ENCODE measurements at regions not wholly inside any gene's neighbourhood (a gene's known extent, or its start where the extent isn't known, plus 50 kb on each side); places are given as distances from the start of the nearest gene placed in this dataset.

DNA sequence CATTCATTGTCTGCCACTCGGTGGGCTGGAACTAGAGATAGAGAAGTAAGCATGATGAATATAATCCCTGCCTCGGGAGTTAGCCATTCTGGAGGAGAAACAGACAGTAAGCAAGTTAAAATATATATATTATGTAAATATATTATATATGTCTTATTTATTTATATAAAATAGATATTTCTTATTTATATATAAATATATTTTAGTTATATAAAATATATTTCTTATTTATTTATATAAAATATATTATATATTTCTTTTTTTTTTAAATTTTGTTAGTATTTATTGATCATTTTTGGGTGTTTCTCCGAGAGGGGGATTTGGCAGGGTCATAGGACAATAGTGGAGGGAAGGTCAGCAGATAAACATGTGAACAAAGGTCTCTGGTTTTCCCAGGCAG, 78.1 kb upstream of the TBX5 start:
- H3K79me2 ChIP-seq (ENCODE audit: low read length) = no peaks in the 10 kb centered on the region
- ATAC-seq (no peak), DNase-seq (no peak)
- peaks cover 66% of the 10 kb centered on the region for H3K27me3 ChIP-seq (ENCODE audit: low read length)
- no peaks in the 10 kb centered on the region for H3K9me2 ChIP-seq (replicated peaks; ENCODE audit: low read length)
- intact Hi-C loops (cut with micrococcal nuclease) = no loop called here
- no peaks in the 10 kb centered on the region for H4K20me1 ChIP-seq (ENCODE audit: low read length)
- POLR2A ChIA-PET (ENCODE audit: unreplicated experiment) = no interaction called here
- no peak overlapping the region for H2AFZ ChIP-seq (ENCODE audit: low read length)
- H3K4me2 ChIP-seq (ENCODE audit: low read length) = no peak overlapping the region
- BruUV-seq (replicated peaks) = no TSS peak
- TF ChIP-seq EZH2 (IDR thresholded peaks at IDR 0.05; ENCODE audit: low read length, unreplicated experiment) = no peak
- TF ChIP-seq EZH2phosphoT487 (IDR thresholded peaks at IDR 0.05; ENCODE audit: borderline replicate concordance, low read length) = no peak
- TF ChIP-seq, protein P1, sequence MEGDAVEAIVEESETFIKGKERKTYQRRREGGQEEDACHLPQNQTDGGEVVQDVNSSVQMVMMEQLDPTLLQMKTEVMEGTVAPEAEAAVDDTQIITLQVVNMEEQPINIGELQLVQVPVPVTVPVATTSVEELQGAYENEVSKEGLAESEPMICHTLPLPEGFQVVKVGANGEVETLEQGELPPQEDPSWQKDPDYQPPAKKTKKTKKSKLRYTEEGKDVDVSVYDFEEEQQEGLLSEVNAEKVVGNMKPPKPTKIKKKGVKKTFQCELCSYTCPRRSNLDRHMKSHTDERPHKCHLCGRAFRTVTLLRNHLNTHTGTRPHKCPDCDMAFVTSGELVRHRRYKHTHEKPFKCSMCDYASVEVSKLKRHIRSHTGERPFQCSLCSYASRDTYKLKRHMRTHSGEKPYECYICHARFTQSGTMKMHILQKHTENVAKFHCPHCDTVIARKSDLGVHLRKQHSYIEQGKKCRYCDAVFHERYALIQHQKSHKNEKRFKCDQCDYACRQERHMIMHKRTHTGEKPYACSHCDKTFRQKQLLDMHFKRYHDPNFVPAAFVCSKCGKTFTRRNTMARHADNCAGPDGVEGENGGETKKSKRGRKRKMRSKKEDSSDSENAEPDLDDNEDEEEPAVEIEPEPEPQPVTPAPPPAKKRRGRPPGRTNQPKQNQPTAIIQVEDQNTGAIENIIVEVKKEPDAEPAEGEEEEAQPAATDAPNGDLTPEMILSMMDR (conservative IDR thresholded peaks at IDR 0.05; ENCODE audit: low read depth, low read length) = no peak
- H3K36me3 ChIP-seq (ENCODE audit: low read depth, low read length) = no peaks in the 10 kb centered on the region
- CTCF ChIA-PET = no interaction called here
- no peaks in the 10 kb centered on the region for H3F3A ChIP-seq (ENCODE audit: low read length, unreplicated experiment)
- no peak overlapping the region for H3K27ac ChIP-seq (ENCODE audit: low read length)
- 0 out of 2 replicates have a peak, but pooled peaks cover 4% of the 10 kb centered on the region for H3K9me3 ChIP-seq (ENCODE audit: low read length)
- H3K4me1 ChIP-seq (ENCODE audit: insufficient read depth, low read length) = no peaks in the 10 kb centered on the region
- H3K4me3 ChIP-seq (ENCODE audit: low read length) = no peak overlapping the region
- no peak overlapping the region for H3K9ac ChIP-seq (ENCODE audit: low read length)

DNA sequence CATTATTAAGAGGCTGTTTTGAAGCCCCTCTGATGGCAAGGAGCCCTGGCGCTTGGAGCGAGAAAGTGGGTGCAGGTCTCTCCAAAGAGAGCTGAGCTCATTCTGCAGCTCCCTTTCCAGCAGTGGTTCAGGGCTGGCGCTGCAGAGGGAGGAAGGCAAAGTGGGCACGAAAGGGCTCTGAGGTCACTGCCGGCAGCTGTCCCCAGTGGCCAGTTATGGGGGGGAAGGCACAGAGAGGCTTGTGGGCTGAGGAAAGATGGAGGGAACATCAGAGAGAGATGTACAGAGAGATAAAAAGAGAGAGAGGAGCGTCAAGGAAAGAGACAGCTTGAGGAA, 75.2 kb upstream of the TBX5 start:
- Histone ChIP-seq H3K9me2 (replicated peaks; ENCODE audit: low read length) (no peaks in the 10 kb centered on the region), H4K20me1 (ENCODE audit: low read length) (no peaks in the 10 kb centered on the region), H3K27ac (ENCODE audit: low read length) (no peak overlapping the region), H3F3A (ENCODE audit: low read length, unreplicated experiment) (no peaks in the 10 kb centered on the region), H3K9me3 (ENCODE audit: low read length) (0 out of 2 replicates have a peak, but pooled peaks cover 4% of the 10 kb centered on the region), H2AFZ (ENCODE audit: low read length) (no peak overlapping the region), H3K9ac (ENCODE audit: low read length) (no peak overlapping the region), H3K27me3 (ENCODE audit: low read length) (peaks cover 78% of the 10 kb centered on the region), H3K4me1 (ENCODE audit: insufficient read depth, low read length) (no peaks in the 10 kb centered on the region), H3K36me3 (ENCODE audit: low read depth, low read length) (no peaks in the 10 kb centered on the region), H3K4me2 (ENCODE audit: low read length) (no peak overlapping the region), H3K79me2 (ENCODE audit: low read length) (no peaks in the 10 kb centered on the region), H3K4me3 (ENCODE audit: low read length) (no peak overlapping the region)
- no peak for ATAC-seq
- no peak for TF ChIP-seq EZH2 (IDR thresholded peaks at IDR 0.05; ENCODE audit: low read length, unreplicated experiment)
- no peak for TF ChIP-seq EZH2phosphoT487 (IDR thresholded peaks at IDR 0.05; ENCODE audit: borderline replicate concordance, low read length)
- TF ChIP-seq, protein P1 (conservative IDR thresholded peaks at IDR 0.05; ENCODE audit: low read depth, low read length) = no peak
- DNase-seq = no peak
- ChIA-PET POLR2A (ENCODE audit: unreplicated experiment) (no interaction called here), CTCF (no interaction called here)
- intact Hi-C loops (cut with micrococcal nuclease) = no loop called here
- no TSS peak for BruUV-seq (replicated peaks)

DNA sequence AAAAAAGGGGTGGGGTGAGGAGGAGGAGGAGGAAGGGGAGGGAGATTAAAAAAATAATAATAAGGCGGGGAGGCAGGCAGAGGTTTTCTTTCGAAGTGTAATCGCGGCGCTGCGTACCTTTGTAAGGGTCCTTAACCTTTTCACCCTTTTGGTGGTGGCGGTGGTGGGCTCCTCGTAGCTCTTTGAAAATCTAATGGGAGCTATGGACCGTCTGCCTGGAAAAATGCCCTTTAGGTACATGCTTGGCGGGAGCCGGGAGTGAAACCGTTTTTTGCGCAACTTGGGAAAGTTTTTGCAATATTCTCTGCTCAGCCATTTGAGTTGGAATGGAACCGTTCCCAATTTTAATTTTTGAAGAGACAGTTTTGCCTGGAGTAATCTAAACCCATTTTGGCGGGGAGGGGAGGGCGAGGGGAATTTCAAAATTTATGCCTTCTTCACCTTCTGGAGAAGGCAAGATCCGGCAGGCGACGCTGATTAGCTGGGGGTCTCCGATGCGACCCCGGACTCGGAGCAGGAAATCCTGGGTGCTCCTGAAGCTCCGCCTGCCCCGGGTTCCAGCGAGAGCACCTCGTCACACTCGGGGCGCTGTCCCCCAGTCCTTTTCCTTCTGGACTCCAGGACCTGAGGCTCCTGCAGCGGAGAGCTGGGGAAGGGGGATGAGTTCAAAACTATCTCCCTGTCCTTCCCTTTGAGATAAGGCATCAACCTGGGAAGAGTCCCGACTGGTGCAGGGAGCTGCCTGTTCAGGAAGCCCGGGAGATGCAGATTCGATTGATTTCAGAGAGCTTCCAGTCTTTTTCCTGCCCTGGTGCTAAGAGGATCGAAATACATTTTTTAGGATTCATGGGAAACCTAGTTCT, 74.6 kb upstream of the TBX5 start:
- H3K9me3 ChIP-seq (ENCODE audit: low read length) = no peaks in the 10 kb centered on the region
- no peak overlapping the region for H3K4me2 ChIP-seq (ENCODE audit: low read length)
- H3K79me2 ChIP-seq (ENCODE audit: low read length) = no peaks in the 10 kb centered on the region
- H4K20me1 ChIP-seq (ENCODE audit: low read length) = no peaks in the 10 kb centered on the region
- TF ChIP-seq EZH2 (IDR thresholded peaks at IDR 0.05; ENCODE audit: low read length, unreplicated experiment) = peak; percentile 56
- TF ChIP-seq, protein P1 (conservative IDR thresholded peaks at IDR 0.05; ENCODE audit: low read depth, low read length) = no peak
- DNase-seq (no peak), ATAC-seq (no peak)
- no peak overlapping the region for H2AFZ ChIP-seq (ENCODE audit: low read length)
- no peaks in the 10 kb centered on the region for H3K36me3 ChIP-seq (ENCODE audit: low read depth, low read length)
- H3K27me3 ChIP-seq (ENCODE audit: low read length) = peaks cover 79% of the 10 kb centered on the region
- ChIA-PET CTCF (no interaction called here), POLR2A (ENCODE audit: unreplicated experiment) (no interaction called here)
- no peak overlapping the region for H3K4me3 ChIP-seq (ENCODE audit: low read length)
- intact Hi-C loops (cut with micrococcal nuclease) = no loop called here
- H3K27ac ChIP-seq (ENCODE audit: low read length) = no peak overlapping the region
- H3K9ac ChIP-seq (ENCODE audit: low read length) = no peak overlapping the region
- H3F3A ChIP-seq (ENCODE audit: low read length, unreplicated experiment) = no peaks in the 10 kb centered on the region
- H3K9me2 ChIP-seq (replicated peaks; ENCODE audit: low read length) = no peaks in the 10 kb centered on the region
- no peaks in the 10 kb centered on the region for H3K4me1 ChIP-seq (ENCODE audit: insufficient read depth, low read length)
- no TSS peak for BruUV-seq (replicated peaks)
